IMR-90 (cell line): ENCODE measurements at regions not wholly inside any gene's neighbourhood (a gene's known extent, or its start where the extent isn't known, plus 50 kb on each side); places are given as distances from the start of the nearest gene placed in this dataset.

ENCODE experiments used
- ATAC-seq: fragments of 200-7000 bp; cut with Tn5 transposase; 2 replicates; pipeline ENCODE4 v1.9.1; 2020; ENCODE audit warnings: low read depth, mild to moderate bottlenecking, moderate library complexity
- BruUV-seq: library from RNA; stranded (reverse); fragments of 400-500 nt; replicated peaks from 2 replicates; lab custom pipeline; 2021; lab: Mats Ljungman, UMichigan
- CTCF ChIA-PET: fragments of 300-600 bp; formaldehyde crosslinking; extraction: SDS; loops from one replicate; lab custom pipeline; 2021; ENCODE audit warnings: antibody characterized with exemption; lab: Yijun Ruan, JAX
- POLR2A ChIA-PET: fragments of 300-600 bp; sonication (Branson Sonifier 250); formaldehyde crosslinking; loops from one replicate; lab custom pipeline; 2022; ENCODE audit warnings: antibody characterized with exemption; ENCODE audit not compliant: unreplicated experiment; lab: Charles Lee
- DNase-seq: peaks from one replicate; pipeline ENCODE4 v3.0.0; 2013
- H2AFZ ChIP-seq: replicated peaks from 2 replicates; pipeline ENCODE3; 2013; ENCODE audit warnings: low read length, mild to moderate bottlenecking; ENCODE audit not compliant: poor library complexity
- H2AK5ac ChIP-seq: 2 replicates; pipeline ENCODE4 v1.6.1; 2013; ENCODE audit warnings: low read depth, low read length, inconsistent platforms
- H2AK9ac ChIP-seq: replicated peaks from 2 replicates; pipeline ENCODE3; 2013; ENCODE audit warnings: mild to moderate bottlenecking, low read depth, low read length, moderate library complexity; ENCODE audit not compliant: poor library complexity
- H2BK120ac ChIP-seq: 2 replicates; pipeline ENCODE4 v1.6.1; 2013; ENCODE audit warnings: low read depth, low read length, inconsistent platforms
- H2BK15ac ChIP-seq: 3 replicates; pipeline ENCODE4 v1.6.1; 2013; ENCODE audit warnings: low read depth, low read length, inconsistent platforms
- H2BK20ac ChIP-seq: 2 replicates; pipeline ENCODE4 v1.6.1; 2013; ENCODE audit warnings: low read depth, mild to moderate bottlenecking, inconsistent platforms, low read length, moderate library complexity
- H2BK5ac ChIP-seq: 2 replicates; pipeline ENCODE4 v1.6.1; 2013; ENCODE audit warnings: mild to moderate bottlenecking, low read depth, low read length, inconsistent platforms; ENCODE audit not compliant: poor library complexity, severe bottlenecking
- H3K14ac ChIP-seq: replicated peaks from 2 replicates; pipeline ENCODE4 v1.6.1; 2013; ENCODE audit warnings: low read depth, low read length, inconsistent platforms
- H3K18ac ChIP-seq: 2 replicates; pipeline ENCODE4 v1.6.1; 2013; ENCODE audit warnings: low read depth, low read length, control low read depth
- H3K23ac ChIP-seq: 2 replicates; pipeline ENCODE4 v1.6.1; 2013; ENCODE audit warnings: low read depth, low read length, inconsistent platforms
- H3K27ac ChIP-seq: 2 replicates; pipeline ENCODE4 v1.5.1; 2013; ENCODE audit warnings: mild to moderate bottlenecking, control low read depth, low read length; ENCODE audit not compliant: insufficient read depth
- H3K27me3 ChIP-seq: 2 replicates; pipeline ENCODE4 v1.6.1; 2013; ENCODE audit warnings: low read length; ENCODE audit not compliant: control insufficient read depth, insufficient read depth
- H3K36me3 ChIP-seq: 2 replicates; pipeline ENCODE4 v1.6.1; 2013; ENCODE audit warnings: low read length, mixed read lengths; ENCODE audit not compliant: control insufficient read depth, insufficient read depth
- H3K4ac ChIP-seq: 2 replicates; pipeline ENCODE4 v1.6.1; 2013; ENCODE audit warnings: low read depth, low read length, inconsistent platforms
- H3K4me1 ChIP-seq: 2 replicates; pipeline ENCODE4 v1.6.1; 2013; ENCODE audit warnings: low read length, mixed read lengths; ENCODE audit not compliant: control insufficient read depth, insufficient read depth
- H3K4me2 ChIP-seq: 2 replicates; pipeline ENCODE4 v1.6.1; 2013; ENCODE audit warnings: low read depth, mild to moderate bottlenecking, control low read depth, low read length, moderate library complexity
- H3K4me3 ChIP-seq: 2 replicates; pipeline ENCODE4 v1.5.1; 2013; ENCODE audit warnings: low read depth, mild to moderate bottlenecking, control low read depth, low read length, moderate library complexity; ENCODE audit not compliant: insufficient read depth
- H3K56ac ChIP-seq: 2 replicates; pipeline ENCODE4 v1.6.1; 2013; ENCODE audit warnings: low read length, inconsistent platforms; ENCODE audit not compliant: insufficient read depth; ENCODE audit errors: extremely low read depth
- H3K79me1 ChIP-seq, 2 experiments: 2 replicates each; pipeline ENCODE4 v1.6.1; 2013; ENCODE audit warnings: low read length in 2 of 2, inconsistent platforms in 1 of 2, low read depth in 1 of 2
- H3K9ac ChIP-seq: 2 replicates; pipeline ENCODE4 v1.6.1; 2013; ENCODE audit warnings: low read depth, low read length, control low read depth
- H3K9me1 ChIP-seq: 2 replicates; pipeline ENCODE4 v1.6.1; 2013; ENCODE audit warnings: low read length, inconsistent platforms; ENCODE audit not compliant: insufficient read depth
- H3K9me3 ChIP-seq: 2 replicates; pipeline ENCODE4 v1.6.1; 2013; ENCODE audit warnings: low read length; ENCODE audit not compliant: control insufficient read depth, insufficient read depth
- H4K20me1 ChIP-seq: 2 replicates; pipeline ENCODE4 v1.6.1; 2013; ENCODE audit warnings: low read length, inconsistent platforms; ENCODE audit not compliant: insufficient read depth
- H4K5ac ChIP-seq: 2 replicates; pipeline ENCODE4 v1.6.1; 2013; ENCODE audit warnings: mild to moderate bottlenecking, low read depth, low read length, control low read depth
- H4K8ac ChIP-seq, 2 experiments: 2 replicates each; pipeline ENCODE4 v1.6.1; 2013; ENCODE audit warnings: low read depth in 2 of 2, low read length in 2 of 2, control low read depth in 1 of 2, inconsistent platforms in 1 of 2
- H4K91ac ChIP-seq: 2 replicates; pipeline ENCODE4 v1.6.1; 2013; ENCODE audit warnings: low read depth, low read length, inconsistent platforms; ENCODE audit not compliant: insufficient read depth
- CEBPB ChIP-seq: IDR thresholded peaks from 2 replicates; pipeline ENCODE4 v1.6.1; 2012; ENCODE audit warnings: low read depth, low read length, improper control_type of control experiment
- MXI1 ChIP-seq: IDR thresholded peaks from 2 replicates; pipeline ENCODE4 v1.6.1; 2012; ENCODE audit warnings: low read depth, mild to moderate bottlenecking, low read length, moderate library complexity, borderline replicate concordance
- RCOR1 ChIP-seq: IDR thresholded peaks from 2 replicates; pipeline ENCODE4 v1.6.1; 2012; ENCODE audit warnings: mild to moderate bottlenecking, low read length, improper control_type of control experiment; ENCODE audit not compliant: insufficient replicate concordance
- SMC3 ChIP-seq: fragments of 150-350 bp; IDR thresholded peaks from 2 replicates; pipeline ENCODE4 v1.6.1; 2016; ENCODE audit warnings: low read depth, mild to moderate bottlenecking, antibody characterized with exemption, low read length, moderate library complexity
- USF2 ChIP-seq: fragments of 150-350 bp; IDR thresholded peaks from 2 replicates; pipeline ENCODE4 v1.6.1; 2017; ENCODE audit warnings: mild to moderate bottlenecking, antibody characterized with exemption, low read length, low read depth
- WGBS, 2 experiments: methylation state at CpG; one replicate each; pipeline versions ENCODE4 v1.1.5 to v1.1.7; 2013; ENCODE audit warnings: missing lambda C conversion rate in 2 of 2; ENCODE audit not compliant: insufficient read length in 1 of 2; ENCODE audit errors: extremely low coverage in 2 of 2; 5-methylcytosine and 5-hydroxymethylcytosine counted together
- dilution Hi-C: fragments of 300-500 bp; cut with HindIII; formaldehyde crosslinking; loops from one replicate; pipeline ENCODE4 v1.14.3; 2018; ENCODE audit warnings: low sequenced_read_pairs; ENCODE audit not compliant: unreplicated experiment
- in situ Hi-C: fragments of 300-500 bp; cut with MboI; formaldehyde crosslinking; loops from 3 replicates; pipeline ENCODE4 v1.14.3; 2019; ENCODE audit warnings: low sequenced_read_pairs, inconsistent platforms, mixed read lengths
- intact Hi-C: fragments of 100-400 bp; cut with micrococcal nuclease; formaldehyde crosslinking; loops from 2 replicates; pipeline ENCODE4 v1.10.0; 2022

- no peak overlapping the region for H3K4ac ChIP-seq
- 80% methylated on average over 1 of the region's 6 CpGs; no CpG with 5 or more reads in 1 of the 2 experiments for WGBS, 2 experiments
- H2BK5ac ChIP-seq, result no peak overlapping the region
- H3K36me3 ChIP-seq, result no peaks in the 10 kb centered on the region
- BruUV-seq, result no TSS peak
- no peaks in the 10 kb centered on the region for H3K9me3 ChIP-seq
- H3K79me1 ChIP-seq, result no peaks in the 10 kb centered on the region
- POLR2A ChIA-PET, result no interaction called here
- H3K56ac ChIP-seq, result no peak overlapping the region
- no peak overlapping the region for H3K23ac ChIP-seq
- in situ Hi-C loops (no loop called here), intact Hi-C loops (no loop called here), dilution Hi-C loops (no loop called here)
- no peak overlapping the region for H3K4me2 ChIP-seq
- H3K27me3 ChIP-seq, result no peaks in the 10 kb centered on the region
- CTCF ChIA-PET, result no interaction called here
- no peak overlapping the region for H2AFZ ChIP-seq
- H3K9me1 ChIP-seq, result no peaks in the 10 kb centered on the region
- no peak overlapping the region for H2AK9ac ChIP-seq
- no peak overlapping the region for H3K9ac ChIP-seq
- no peaks in the 10 kb centered on the region for H4K20me1 ChIP-seq
- no peak overlapping the region for H4K91ac ChIP-seq
- no peak overlapping the region for H4K8ac ChIP-seq
- H3K27ac ChIP-seq, result no peak overlapping the region
- H3K4me3 ChIP-seq, result no peak overlapping the region
- no peak for ATAC-seq
- H2AK5ac ChIP-seq, result no peak overlapping the region
- no peak overlapping the region for H3K18ac ChIP-seq
- H3K4me1 ChIP-seq, result no peaks in the 10 kb centered on the region
- no peak for DNase-seq
- no peak overlapping the region for H2BK15ac ChIP-seq
- H2BK120ac ChIP-seq, result no peak overlapping the region
- no peak overlapping the region for H4K5ac ChIP-seq
- H2BK20ac ChIP-seq, result no peak overlapping the region
- TF ChIP-seq CEBPB, result no peak
- no peak for TF ChIP-seq RCOR1
- TF ChIP-seq SMC3, result no peak
- no peak for TF ChIP-seq MXI1
- no peak for TF ChIP-seq USF2
- no peak overlapping the region for H3K14ac ChIP-seq
Observed at GRCh38 chr9:19701274-19701673, 87.6 kb downstream of the SLC24A2 start.
